Adrenal gland (tissue), 5 donors: ENCODE measurements at regions not wholly inside any gene's neighbourhood (a gene's known extent, or its start where the extent isn't known, plus 50 kb on each side); places are given as distances from the start of the nearest gene placed in this dataset.
"Not testable (repeated sequence)": the region's sequence is repeated elsewhere in the genome, so short reads cannot be mapped to it uniquely, and the experiment has no call there.

Source experiments
- CTCF ChIP-seq, 6 experiments: fragments of 450-650 bp in 4 of 6; fragments of 200-600 bp in 2 of 6; sonication (generic) in 1 of 6; IDR thresholded peaks; 1 replicate in 5 of 6; 2 replicates in 1 of 6; pipeline versions ENCODE4 v1.5.1 to v1.8.0; 2016 to 2021; ENCODE audit warnings: antibody characterized with exemption in 6 of 6, mild to moderate bottlenecking in 2 of 6, moderate library complexity in 1 of 6
- POLR2A ChIP-seq, 2 donors: fragments of 450-650 bp; IDR thresholded peaks; one replicate each; pipeline ENCODE4 v1.6.1; 2017; ENCODE audit warnings: antibody characterized with exemption in 2 of 2, mild to moderate bottlenecking in 2 of 2, moderate library complexity in 1 of 2
- donor health status: DM: no; HTN: no; CAD: no.

- not testable (repeated sequence) for TF ChIP-seq CTCF, POLR2A (IDR thresholded peaks at IDR 0.05)
Measured at GRCh38 chr1:58856281-58856680, 72.4 kb upstream of the JUN start.
